Heart left ventricle (tissue), 13 donors: ENCODE measurements at regions not wholly inside any gene's neighbourhood (a gene's known extent, or its start where the extent isn't known, plus 50 kb on each side); places are given as distances from the start of the nearest gene placed in this dataset.

Experiments used
- POLR2A ChIP-seq, 2 donors: fragments of 450-650 bp; IDR thresholded peaks; one replicate each; pipeline ENCODE4 v1.6.1; 2017; ENCODE audit warnings: antibody characterized with exemption in 2 of 2, mild to moderate bottlenecking in 2 of 2, moderate library complexity in 2 of 2
- TF ChIP-seq, protein P1 (sequence below), 12 donors: fragments of 200-600 bp; sonication (generic) in 4 of 12; IDR thresholded peaks; one replicate each; pipeline versions ENCODE4 v1.5.0 to v1.8.0; 2018 to 2022; ENCODE audit warnings: antibody characterized with exemption in 12 of 12, mild to moderate bottlenecking in 5 of 12
- donor health status: ischemic (EF 13 %, LVEDD 7.1; RV severe dilation, severe dysfunction).
- donor health status: DM: no; HTN: yes; CAD: no.
- donor health status: DM: no; HTN: no; CAD: no.
- donor health status: ischemic (EF 25% LVEDD 6.9; RV normal size, moderate dysfunction).
- donor health status: ischemic (EF 25% LVEDD 5.7; RV mildly dilated, moderate dysfunction).
- donor health status: ischemic (EF 35%, LVEDD 5.7; RV mildly dilated, moderate dysfunction).
- donor health status: nonischemic (EF 11% LVEDD 7.7; RV severe dilation, severe dysfunction).
- donor health status: DM: yes; HTN: yes; CAD: no.
- donor health status: PGD.
- donor health status: ischemic (EF 29% LVEDD 5.4; RV normal size, mild dysfunction).
- donor health status: nonischemic (EF 23%, LVEDD 6.1; RV moderate dilation, normal function).

- TF ChIP-seq, protein P1, sequence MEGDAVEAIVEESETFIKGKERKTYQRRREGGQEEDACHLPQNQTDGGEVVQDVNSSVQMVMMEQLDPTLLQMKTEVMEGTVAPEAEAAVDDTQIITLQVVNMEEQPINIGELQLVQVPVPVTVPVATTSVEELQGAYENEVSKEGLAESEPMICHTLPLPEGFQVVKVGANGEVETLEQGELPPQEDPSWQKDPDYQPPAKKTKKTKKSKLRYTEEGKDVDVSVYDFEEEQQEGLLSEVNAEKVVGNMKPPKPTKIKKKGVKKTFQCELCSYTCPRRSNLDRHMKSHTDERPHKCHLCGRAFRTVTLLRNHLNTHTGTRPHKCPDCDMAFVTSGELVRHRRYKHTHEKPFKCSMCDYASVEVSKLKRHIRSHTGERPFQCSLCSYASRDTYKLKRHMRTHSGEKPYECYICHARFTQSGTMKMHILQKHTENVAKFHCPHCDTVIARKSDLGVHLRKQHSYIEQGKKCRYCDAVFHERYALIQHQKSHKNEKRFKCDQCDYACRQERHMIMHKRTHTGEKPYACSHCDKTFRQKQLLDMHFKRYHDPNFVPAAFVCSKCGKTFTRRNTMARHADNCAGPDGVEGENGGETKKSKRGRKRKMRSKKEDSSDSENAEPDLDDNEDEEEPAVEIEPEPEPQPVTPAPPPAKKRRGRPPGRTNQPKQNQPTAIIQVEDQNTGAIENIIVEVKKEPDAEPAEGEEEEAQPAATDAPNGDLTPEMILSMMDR (IDR thresholded peaks at IDR 0.05), result no peak
- no peak for TF ChIP-seq POLR2A (IDR thresholded peaks at IDR 0.05)
These were observed 409.5 kb downstream of the MLLT3 start for GRCh38 chr9:20212806-20213205.
